SK-N-SH (cell line): ENCODE measurements at regions not wholly inside any gene's neighbourhood (a gene's known extent, or its start where the extent isn't known, plus 50 kb on each side); places are given as distances from the start of the nearest gene placed in this dataset.

Experiments
- CTCF ChIP-seq: fragments of 200-600 bp; sonication (generic); IDR thresholded peaks from 2 replicates; pipeline ENCODE4 v1.6.1; 2017; ENCODE audit warnings: antibody characterized with exemption, mild to moderate bottlenecking, moderate library complexity
- ELF1 ChIP-seq: IDR thresholded peaks from 2 replicates; pipeline ENCODE4 v1.4.0; 2012
- FOSL2 ChIP-seq: IDR thresholded peaks from 2 replicates; pipeline ENCODE4 v1.4.0; 2012; ENCODE audit warnings: low read depth, mild to moderate bottlenecking, moderate library complexity, borderline replicate concordance
- MEF2A ChIP-seq: IDR thresholded peaks from 2 replicates; pipeline ENCODE4 v1.4.0; 2012; ENCODE audit warnings: low read depth, borderline replicate concordance
- POLR2AphosphoS5 ChIP-seq: IDR thresholded peaks from 2 replicates; pipeline ENCODE4 v1.6.1; 2012; ENCODE audit warnings: low read depth, low read length
- RAD21 ChIP-seq: IDR thresholded peaks from 2 replicates; pipeline ENCODE4 v1.6.1; 2012; ENCODE audit warnings: mild to moderate bottlenecking, low read length
- SIN3A ChIP-seq: IDR thresholded peaks from 2 replicates; pipeline ENCODE4 v1.6.1; 2012; ENCODE audit warnings: low read depth, mild to moderate bottlenecking, low read length, moderate library complexity, borderline replicate concordance
- TCF12 ChIP-seq: IDR thresholded peaks from 2 replicates; pipeline ENCODE4 v1.4.0; 2012
- YY1 ChIP-seq: IDR thresholded peaks from 2 replicates; pipeline ENCODE4 v1.4.0; 2012; ENCODE audit warnings: low read depth, mild to moderate bottlenecking

DNA sequence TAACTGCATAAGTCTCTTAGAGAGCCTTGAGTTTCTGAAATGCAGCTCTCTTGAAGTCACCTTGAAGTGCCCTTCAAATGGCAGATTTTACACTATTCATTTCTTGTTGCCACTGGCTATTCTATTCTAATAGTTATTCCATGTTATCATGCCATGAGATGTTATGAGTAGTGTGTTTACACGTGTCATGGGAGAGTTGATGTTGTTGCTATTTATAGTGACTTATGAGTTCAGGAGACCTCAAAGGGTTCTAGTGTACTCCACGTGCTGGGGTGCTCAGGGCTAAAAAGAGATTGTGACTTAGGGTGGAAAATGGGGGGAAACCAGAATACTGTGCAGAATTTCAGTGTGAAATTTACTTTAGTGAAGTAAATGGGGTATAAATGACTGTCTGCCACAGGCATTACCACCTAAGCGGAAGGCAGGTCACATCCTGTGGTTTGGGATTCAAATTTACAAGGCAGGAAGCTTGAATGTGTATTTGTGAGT lies 77.1 kb upstream of the SLC4A4 start:
- TF ChIP-seq POLR2AphosphoS5 (no peak), MEF2A (no peak), FOSL2 (no peak), YY1 (no peak), CTCF (no peak), TCF12 (no peak), ELF1 (no peak), SIN3A (no peak), RAD21 (no peak)
